Breast epithelium (tissue), 4 donors: ENCODE measurements at regions not wholly inside any gene's neighbourhood (a gene's known extent, or its start where the extent isn't known, plus 50 kb on each side); places are given as distances from the start of the nearest gene placed in this dataset.

Experiments
- DNase-seq, 2 donors: peaks; one replicate each; pipeline ENCODE4 v3.0.0-alpha.2; 2019; ENCODE audit warnings: low spot score in 2 of 2
- H3K27ac ChIP-seq, 2 donors: fragments of 200-600 bp; sonication (generic) in 1 of 2; one replicate each; pipeline ENCODE4 v1.5.1; 2016 to 2019; ENCODE audit warnings: mild to moderate bottlenecking in 1 of 2
- H3K27me3 ChIP-seq, 2 donors: fragments of 200-600 bp; sonication (generic) in 1 of 2; one replicate each; pipeline versions ENCODE4 v1.5.1 to v1.6.0; 2017 to 2019; ENCODE audit warnings: control low read depth in 1 of 2, mild to moderate bottlenecking in 1 of 2
- H3K36me3 ChIP-seq: fragments of 200-600 bp; one replicate; pipeline ENCODE4 v1.5.1; 2019
- H3K4me1 ChIP-seq, 2 donors: fragments of 200-600 bp; sonication (generic); one replicate each; pipeline ENCODE4 v1.5.1; 2016 to 2019; ENCODE audit warnings: control low read depth in 1 of 2
- H3K4me3 ChIP-seq, 3 donors: fragments of 200-600 bp; sonication (generic); 1 replicate in 2 of 3; 2 replicates in 1 of 3; pipeline ENCODE4 v1.5.1; 2016 to 2019; ENCODE audit warnings: mild to moderate bottlenecking in 3 of 3, moderate library complexity in 2 of 3
- H3K9me3 ChIP-seq, 2 donors: fragments of 200-600 bp; sonication (generic) in 1 of 2; one replicate each; pipeline ENCODE4 v1.5.1; 2016 to 2019; ENCODE audit warnings: control low read depth in 1 of 2
- CTCF ChIP-seq, 3 donors: fragments of 450-650 bp; IDR thresholded peaks; one replicate each; pipeline ENCODE4 v1.5.1; 2016 to 2017; ENCODE audit warnings: antibody characterized with exemption in 3 of 3, mild to moderate bottlenecking in 3 of 3, moderate library complexity in 3 of 3
- POLR2A ChIP-seq: fragments of 450-650 bp; IDR thresholded peaks from one replicate; pipeline ENCODE4 v1.6.1; 2016; ENCODE audit warnings: antibody characterized with exemption, mild to moderate bottlenecking, moderate library complexity
- POLR2AphosphoS5 ChIP-seq, 3 donors: sonication (generic); formaldehyde crosslinking; IDR thresholded peaks; one replicate each; pipeline ENCODE4 v1.6.1; 2017; ENCODE audit warnings: antibody characterized with exemption in 3 of 3
- intact Hi-C: fragments of 100-400 bp; cut with DNase I; formaldehyde crosslinking; loops from one replicate; pipeline ENCODE4 v1.15.1; 2023; ENCODE audit warnings: low total_unique reads

- H3K27ac ChIP-seq = no peak overlapping the region
- no peak overlapping the region for H3K4me3 ChIP-seq
- H3K36me3 ChIP-seq = no peaks in the 10 kb centered on the region
- intact Hi-C loops = no loop called here
- H3K4me1 ChIP-seq = no peaks in the 10 kb centered on the region
- no peak for DNase-seq
- no peaks in the 10 kb centered on the region for H3K27me3 ChIP-seq
- TF ChIP-seq POLR2A = no peak
- no peak for TF ChIP-seq POLR2AphosphoS5 (IDR thresholded peaks at IDR 0.05)
- TF ChIP-seq CTCF (IDR thresholded peaks at IDR 0.05) = no peak
- no peaks in the 10 kb centered on the region for H3K9me3 ChIP-seq
These were observed 404.2 kb upstream of the PMFBP1 start for GRCh38 chr16:72576189-72576588.

- Histone ChIP-seq H3K4me1 (no peaks in the 10 kb centered on the region), H3K4me3 (no peak overlapping the region), H3K36me3 (no peaks in the 10 kb centered on the region), H3K27me3 (no peaks in the 10 kb centered on the region), H3K9me3 (no peaks in the 10 kb centered on the region), H3K27ac (no peak overlapping the region)
- intact Hi-C loops = loop anchor here (10.0 kb wide), 1 partner anchor 1215 kb away; the partner anchor contains the start of gene CALB2
- TF ChIP-seq CTCF (IDR thresholded peaks at IDR 0.05) (no peak), POLR2AphosphoS5 (IDR thresholded peaks at IDR 0.05) (no peak), POLR2A (no peak)
- no peak for DNase-seq
These were observed 397.7 kb upstream of the PMFBP1 start for GRCh38 chr16:72569677-72570076.

GRCh38 chr16:72568502-72568901, 396.5 kb upstream of the PMFBP1 start:
- DNase-seq = no peak
- H3K36me3 ChIP-seq = no peaks in the 10 kb centered on the region
- TF ChIP-seq POLR2A = no peak
- no peak for TF ChIP-seq CTCF (IDR thresholded peaks at IDR 0.05)
- no peak for TF ChIP-seq POLR2AphosphoS5 (IDR thresholded peaks at IDR 0.05)
- H3K27me3 ChIP-seq = no peaks in the 10 kb centered on the region
- H3K4me1 ChIP-seq = no peaks in the 10 kb centered on the region
- H3K4me3 ChIP-seq = no peak overlapping the region
- no peaks in the 10 kb centered on the region for H3K9me3 ChIP-seq
- no peak overlapping the region for H3K27ac ChIP-seq
- intact Hi-C loops = loop anchor here (10.0 kb wide), 1 partner anchor 1214 kb away; the partner anchor contains the start of gene CALB2

- intact Hi-C loops = loop anchor here (10.0 kb wide), 1 partner anchor 1211 kb away; the partner anchor contains the start of gene CALB2
- Histone ChIP-seq H3K27me3 (no peaks in the 10 kb centered on the region), H3K9me3 (no peaks in the 10 kb centered on the region), H3K27ac (no peak overlapping the region), H3K4me1 (no peaks in the 10 kb centered on the region), H3K36me3 (no peaks in the 10 kb centered on the region), H3K4me3 (no peak overlapping the region)
- no peak for DNase-seq
- TF ChIP-seq CTCF (IDR thresholded peaks at IDR 0.05) (no peak), POLR2A (no peak), POLR2AphosphoS5 (IDR thresholded peaks at IDR 0.05) (no peak)
These were observed 394.2 kb upstream of the PMFBP1 start for GRCh38 chr16:72566174-72566573.

DNA sequence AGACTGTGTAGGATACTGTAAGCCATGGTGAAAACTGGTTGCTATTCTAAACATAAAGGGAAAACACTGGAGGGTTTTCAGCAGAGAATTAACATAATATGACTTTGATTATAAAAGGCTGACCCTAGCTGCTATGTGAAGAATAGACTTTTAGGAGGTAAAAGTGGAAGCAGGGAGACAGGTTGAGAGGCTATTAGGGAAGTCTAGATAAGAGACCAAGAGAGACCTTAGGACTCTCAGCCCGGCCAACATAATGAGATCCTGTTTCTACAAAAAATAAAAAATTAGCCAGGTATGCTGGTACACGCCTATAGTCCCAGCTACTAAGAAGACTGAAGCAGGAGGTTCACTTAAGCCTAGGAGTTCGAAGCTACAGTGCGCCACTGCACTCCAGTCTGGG, 393.2 kb upstream of the PMFBP1 start:
- intact Hi-C loops = loop anchor here (10.0 kb wide), 1 partner anchor 1210 kb away; the partner anchor contains the start of gene CALB2
- no peak for TF ChIP-seq POLR2AphosphoS5 (IDR thresholded peaks at IDR 0.05)
- H3K4me1 ChIP-seq = no peaks in the 10 kb centered on the region

GRCh38 chr16:72560617-72561016, 388.7 kb upstream of the PMFBP1 start:
- no peak for DNase-seq
- Histone ChIP-seq H3K4me3 (no peak overlapping the region), H3K27me3 (no peaks in the 10 kb centered on the region), H3K9me3 (no peaks in the 10 kb centered on the region), H3K4me1 (no peaks in the 10 kb centered on the region), H3K27ac (no peak overlapping the region), H3K36me3 (no peaks in the 10 kb centered on the region)
- intact Hi-C loops = loop anchor here (10.0 kb wide), 1 partner anchor 1206 kb away; the partner anchor contains the start of gene CALB2
- no peak for TF ChIP-seq POLR2A
- no peak for TF ChIP-seq POLR2AphosphoS5 (IDR thresholded peaks at IDR 0.05)
- no peak for TF ChIP-seq CTCF (IDR thresholded peaks at IDR 0.05)

More for the DNA sequence above, 393.2 kb upstream of the PMFBP1 start:
- Histone ChIP-seq H3K4me3 (no peak overlapping the region), H3K27ac (no peak overlapping the region), H3K9me3 (no peaks in the 10 kb centered on the region), H3K27me3 (no peaks in the 10 kb centered on the region), H3K36me3 (no peaks in the 10 kb centered on the region)
- DNase-seq = no peak
